NB4 (cell line): ENCODE measurements at regions not wholly inside any gene's neighbourhood (a gene's known extent, or its start where the extent isn't known, plus 50 kb on each side); places are given as distances from the start of the nearest gene placed in this dataset.

Experiments
- MYC ChIP-seq: IDR thresholded peaks from 2 replicates; pipeline ENCODE4 v1.6.1; 2011; ENCODE audit warnings: low read depth, low read length
- TF ChIP-seq, protein P1 (sequence below): IDR thresholded peaks from one replicate; pipeline ENCODE4 v1.5.1; 2012; ENCODE audit warnings: low read depth, low read length

DNA sequence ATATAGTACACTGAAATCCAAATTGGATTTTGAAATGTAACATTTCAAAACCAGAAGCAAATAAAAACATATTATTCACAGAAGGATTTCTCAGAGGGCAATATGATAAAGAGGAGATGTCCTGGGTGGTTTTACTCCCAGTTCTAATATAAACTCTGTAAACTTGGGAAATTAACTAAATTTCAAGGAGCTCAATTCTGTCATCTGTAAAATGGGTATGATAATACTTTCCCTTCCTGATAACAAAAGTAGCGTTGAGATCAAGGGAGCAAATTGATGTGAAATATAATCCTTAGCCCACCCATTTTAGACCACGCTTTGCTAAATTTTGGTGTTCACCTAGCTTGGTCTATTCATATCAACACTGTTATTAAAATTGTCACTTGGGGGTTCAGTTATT, 192.5 kb upstream of the BTG1 start:
- TF ChIP-seq, protein P1, sequence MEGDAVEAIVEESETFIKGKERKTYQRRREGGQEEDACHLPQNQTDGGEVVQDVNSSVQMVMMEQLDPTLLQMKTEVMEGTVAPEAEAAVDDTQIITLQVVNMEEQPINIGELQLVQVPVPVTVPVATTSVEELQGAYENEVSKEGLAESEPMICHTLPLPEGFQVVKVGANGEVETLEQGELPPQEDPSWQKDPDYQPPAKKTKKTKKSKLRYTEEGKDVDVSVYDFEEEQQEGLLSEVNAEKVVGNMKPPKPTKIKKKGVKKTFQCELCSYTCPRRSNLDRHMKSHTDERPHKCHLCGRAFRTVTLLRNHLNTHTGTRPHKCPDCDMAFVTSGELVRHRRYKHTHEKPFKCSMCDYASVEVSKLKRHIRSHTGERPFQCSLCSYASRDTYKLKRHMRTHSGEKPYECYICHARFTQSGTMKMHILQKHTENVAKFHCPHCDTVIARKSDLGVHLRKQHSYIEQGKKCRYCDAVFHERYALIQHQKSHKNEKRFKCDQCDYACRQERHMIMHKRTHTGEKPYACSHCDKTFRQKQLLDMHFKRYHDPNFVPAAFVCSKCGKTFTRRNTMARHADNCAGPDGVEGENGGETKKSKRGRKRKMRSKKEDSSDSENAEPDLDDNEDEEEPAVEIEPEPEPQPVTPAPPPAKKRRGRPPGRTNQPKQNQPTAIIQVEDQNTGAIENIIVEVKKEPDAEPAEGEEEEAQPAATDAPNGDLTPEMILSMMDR: no peak
- no peak for TF ChIP-seq MYC
